ENCODE measurements at regions not wholly inside any gene's neighbourhood (a gene's known extent, or its start where the extent isn't known, plus 50 kb on each side); places are given as distances from the start of the nearest gene placed in this dataset.
"Not testable (repeated sequence)": the region's sequence is repeated elsewhere in the genome, so short reads cannot be mapped to it uniquely, and the experiment has no call there.

DNA sequence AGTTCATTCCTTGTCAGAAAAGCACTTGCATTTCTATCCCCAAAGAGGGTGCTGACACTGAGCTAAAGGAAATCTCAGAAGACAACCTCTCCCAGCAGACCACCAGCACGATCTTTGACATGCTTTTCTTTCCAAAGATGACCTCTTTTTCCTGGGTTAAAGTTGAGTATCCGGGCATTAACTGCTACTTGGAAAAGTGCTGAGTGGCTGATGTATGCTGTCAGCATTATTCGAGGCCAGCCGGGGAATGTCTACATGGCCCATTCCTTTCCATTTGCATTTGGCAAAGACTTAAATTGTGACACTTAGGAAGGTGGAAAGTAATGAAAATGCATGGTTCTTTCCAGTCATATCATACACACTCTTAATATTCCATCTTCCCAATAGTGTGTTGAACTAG lies 90.6 kb upstream of the SKAP2 start:
- DNase-seq: no peak

DNA sequence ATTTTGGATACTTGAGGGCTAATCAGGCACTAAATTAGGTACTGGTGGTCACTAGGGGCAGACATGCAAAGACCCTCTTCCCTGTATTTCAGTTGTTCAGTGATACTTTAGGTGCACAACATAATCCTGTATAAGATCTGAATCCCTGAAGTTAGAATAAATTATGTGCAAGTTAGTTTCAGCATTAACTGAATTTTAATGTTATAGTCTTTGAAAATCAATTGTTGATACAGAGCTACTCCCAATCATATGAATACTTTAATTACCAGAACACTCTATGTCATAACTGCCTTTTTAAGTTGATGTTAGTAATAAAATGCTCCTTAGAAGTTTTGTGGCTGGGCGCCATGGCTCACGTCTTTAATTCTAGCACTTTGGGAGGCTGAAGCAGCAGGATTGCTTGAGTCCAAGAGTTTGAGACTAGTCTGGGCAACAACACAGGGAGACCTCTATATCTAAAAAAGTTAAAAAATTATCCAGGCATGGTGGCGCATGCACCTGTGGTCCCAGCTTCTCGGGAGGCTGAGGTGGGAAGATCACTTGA lies 87.1 kb upstream of the SKAP2 start:
- no peak for DNase-seq

DNA sequence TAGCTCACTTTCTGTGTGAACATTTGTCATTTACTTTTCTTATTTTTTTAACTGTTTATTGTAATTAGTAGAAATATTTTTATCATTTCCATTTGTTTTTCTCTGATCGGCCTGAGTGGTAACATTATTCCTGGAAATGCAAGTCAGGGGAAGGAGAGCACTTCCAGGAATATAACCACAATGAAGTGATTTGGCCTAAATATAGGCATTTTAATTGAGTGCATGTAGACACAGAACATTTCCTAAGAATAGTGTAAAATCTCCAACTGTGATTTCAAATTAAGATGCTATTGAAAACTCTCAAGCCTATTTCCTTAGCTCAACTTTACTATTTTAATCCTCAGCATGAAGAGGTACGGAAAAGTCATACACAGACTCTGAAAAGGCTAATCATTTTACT lies 86.5 kb upstream of the SKAP2 start:
- DNase-seq: no peak

DNA sequence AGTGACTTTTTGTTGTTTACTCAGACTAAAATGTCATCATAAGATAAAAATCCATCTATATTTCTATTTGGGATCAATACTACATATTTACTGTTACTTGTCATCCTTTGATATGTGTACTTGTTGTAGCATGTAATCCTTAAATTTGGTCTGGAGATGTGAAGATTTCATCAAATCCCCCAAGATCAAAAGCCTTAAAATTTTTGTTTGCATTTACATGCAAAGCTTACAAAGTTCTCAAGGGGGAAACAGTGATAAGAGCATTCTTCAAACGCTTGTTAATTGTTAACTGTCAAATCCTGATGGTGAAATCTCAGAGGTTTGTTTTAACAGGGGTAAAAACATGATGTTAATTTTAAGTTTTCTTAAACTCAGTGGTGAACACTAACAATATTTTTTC lies 84.9 kb upstream of the SKAP2 start:
- no peak for DNase-seq

DNA sequence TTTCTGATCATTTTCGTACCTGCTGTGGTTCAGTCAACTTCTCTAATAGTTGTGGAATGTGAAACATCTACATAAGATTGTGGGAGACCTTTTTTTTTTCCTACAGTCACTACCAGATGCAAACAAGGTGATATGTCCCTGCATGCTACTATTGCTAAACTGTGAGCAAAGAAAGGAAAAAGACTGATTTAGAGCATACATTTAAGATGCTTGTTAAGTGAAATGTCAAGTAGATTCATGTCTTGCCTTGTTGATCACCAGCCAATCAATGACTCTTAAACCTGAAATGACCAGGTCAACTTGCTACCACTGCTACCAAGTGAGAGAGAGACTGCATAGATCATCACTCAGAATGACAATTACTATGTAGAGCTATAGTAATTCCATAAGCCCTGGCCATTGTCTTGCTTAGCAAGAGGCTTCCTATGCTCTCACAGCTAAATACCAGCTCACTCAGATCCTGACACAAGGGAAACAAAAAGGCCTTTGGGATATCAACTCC lies 84.3 kb upstream of the SKAP2 start:
- DNase-seq: no peak

DNA sequence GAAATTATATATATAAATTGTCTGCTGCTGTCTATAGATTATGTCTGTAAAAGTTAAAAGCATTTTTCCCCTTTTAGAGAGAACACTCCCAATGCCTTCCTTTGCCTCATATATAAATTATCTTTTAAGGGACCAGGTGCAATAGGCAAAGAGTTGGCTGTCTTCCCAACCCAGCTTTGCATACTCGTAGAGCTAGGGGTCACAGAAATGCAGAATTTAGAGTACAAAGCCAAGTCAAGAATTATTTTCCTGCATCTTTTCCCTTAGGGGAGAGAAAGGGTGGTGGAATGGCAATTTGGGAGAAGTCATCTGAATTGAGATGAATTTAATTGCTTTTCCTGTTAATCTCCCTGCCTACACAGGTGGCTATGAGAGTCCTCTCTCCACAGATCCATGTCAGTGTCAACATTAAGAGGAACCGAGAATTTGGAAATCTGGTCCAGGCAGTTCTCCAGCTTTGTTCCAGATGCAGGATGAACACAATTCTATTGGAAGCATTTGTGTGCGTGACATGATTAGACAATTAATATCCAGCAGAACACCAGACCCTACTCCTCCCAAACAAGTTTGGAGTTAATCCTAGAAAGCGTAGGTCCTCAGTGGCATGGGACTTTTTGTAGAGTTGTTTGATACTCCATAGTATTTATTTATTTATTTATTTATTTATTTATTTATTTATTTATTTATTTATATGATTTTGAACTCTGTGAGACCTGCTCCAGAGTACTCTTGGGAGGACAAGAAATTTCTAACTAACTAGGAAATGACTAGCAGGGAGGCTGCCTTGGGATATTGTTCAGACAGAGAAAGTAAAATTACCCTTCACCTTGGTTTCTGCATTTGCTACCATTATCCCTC lies 80.3 kb upstream of the SKAP2 start:
- DNase-seq: peak; percentile 84

DNA sequence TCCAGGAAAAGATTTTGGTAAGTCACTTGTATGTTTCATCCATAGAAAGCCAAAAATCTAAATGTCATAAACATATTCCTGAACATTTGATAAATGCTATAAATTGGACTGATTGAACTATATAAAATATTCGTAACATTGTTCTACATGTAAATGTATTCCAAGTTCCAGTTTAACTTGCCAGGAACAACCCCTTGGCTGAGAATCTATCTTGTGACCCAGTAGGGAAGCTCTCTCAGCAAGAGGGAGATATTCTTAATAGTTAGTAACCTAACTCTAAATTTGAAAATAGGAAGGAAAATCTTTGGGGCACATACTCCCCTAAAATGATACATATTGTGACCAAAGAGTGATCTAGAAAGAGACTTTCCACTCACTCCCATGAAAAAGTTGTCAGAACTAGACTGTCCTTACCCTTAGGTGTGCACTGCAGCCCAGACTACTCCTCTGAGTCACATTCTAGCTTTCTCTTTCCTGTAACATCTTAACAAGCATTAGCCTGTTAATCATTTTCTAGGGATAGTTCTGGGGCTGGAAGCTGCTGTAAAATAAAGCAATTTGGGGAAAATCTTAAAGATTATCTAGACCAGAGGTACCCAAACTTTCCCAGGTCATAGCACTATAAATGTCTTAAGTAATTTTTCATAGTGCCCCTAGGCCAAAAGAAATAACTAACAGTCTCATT lies 73.7 kb upstream of the SKAP2 start:
- no peak for DNase-seq

DNA sequence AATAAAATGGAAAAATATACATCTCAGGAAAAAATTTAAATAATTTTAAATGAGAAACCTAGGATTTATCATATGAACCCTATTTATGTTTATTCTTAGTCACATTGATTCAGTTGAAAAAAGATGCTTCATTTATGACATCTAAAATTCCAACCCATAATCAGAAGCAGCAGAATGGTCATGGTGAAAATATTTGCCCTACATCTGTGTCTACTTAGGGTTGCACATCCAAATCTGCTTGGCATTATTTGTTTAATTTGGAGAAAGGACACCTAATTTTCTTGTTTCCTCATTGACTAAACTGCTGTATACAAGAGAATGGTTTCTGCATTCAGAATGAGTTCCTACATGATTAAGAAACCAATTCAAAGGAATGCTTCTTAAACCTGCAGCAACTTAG lies 72.9 kb upstream of the SKAP2 start:
- DNase-seq: no peak

DNA sequence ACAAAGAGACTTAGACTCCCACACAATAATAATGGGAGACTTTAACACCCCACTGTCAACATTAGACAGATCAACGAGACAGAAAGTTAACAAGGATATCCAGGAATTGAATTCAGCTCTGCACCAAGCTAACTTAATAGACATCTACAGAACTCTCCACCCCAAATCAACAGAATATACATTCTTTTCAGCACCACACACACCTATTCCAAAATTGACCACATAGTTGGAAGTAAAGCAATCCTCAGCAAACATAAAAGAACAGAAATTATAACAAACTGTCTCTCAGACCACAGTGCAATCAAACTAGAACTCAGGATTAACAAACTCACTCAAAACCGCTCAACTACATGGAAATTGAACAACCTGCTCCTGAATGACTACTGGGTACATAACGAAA lies 68.2 kb upstream of the SKAP2 start:
- DNase-seq: not testable (repeated sequence)

DNA sequence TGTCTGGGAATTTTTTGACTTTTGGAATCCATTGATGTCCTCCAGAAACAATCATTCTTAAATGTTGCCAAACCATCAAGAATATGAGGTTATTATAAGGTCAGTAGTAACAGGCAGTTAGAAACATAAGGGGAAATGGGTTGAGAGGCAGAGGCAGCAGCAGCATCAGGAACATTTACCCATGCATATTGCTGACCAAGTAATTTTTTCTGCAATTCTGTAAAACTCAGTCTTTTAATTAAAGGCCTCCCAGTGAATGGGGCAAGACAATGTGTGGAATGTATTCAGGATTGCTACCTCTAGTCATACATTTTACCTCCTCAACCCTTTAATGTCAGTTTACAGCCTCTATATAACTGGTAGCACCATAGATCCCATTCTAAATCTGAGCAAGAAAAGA lies 66.5 kb upstream of the SKAP2 start:
- DNase-seq: no peak

DNA sequence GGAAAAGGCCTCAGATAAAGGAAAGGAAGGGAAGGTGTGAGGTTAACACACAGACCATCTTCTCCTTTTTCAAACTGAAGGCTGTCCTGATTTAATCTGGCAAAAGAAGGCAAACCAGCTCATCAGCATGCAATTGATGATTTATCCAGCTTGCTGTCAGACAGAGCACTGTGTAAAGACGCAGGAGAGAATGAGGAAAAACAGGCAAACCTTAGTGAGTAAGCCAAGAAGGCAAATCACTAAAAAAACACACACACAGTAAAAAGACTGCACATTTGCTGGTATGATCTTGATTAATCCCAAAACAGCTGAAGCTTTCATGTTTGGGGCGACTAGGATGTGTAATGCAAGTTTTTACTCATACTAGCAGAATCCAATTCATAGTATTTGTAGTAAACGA lies 65.8 kb upstream of the SKAP2 start:
- no peak for DNase-seq

DNA sequence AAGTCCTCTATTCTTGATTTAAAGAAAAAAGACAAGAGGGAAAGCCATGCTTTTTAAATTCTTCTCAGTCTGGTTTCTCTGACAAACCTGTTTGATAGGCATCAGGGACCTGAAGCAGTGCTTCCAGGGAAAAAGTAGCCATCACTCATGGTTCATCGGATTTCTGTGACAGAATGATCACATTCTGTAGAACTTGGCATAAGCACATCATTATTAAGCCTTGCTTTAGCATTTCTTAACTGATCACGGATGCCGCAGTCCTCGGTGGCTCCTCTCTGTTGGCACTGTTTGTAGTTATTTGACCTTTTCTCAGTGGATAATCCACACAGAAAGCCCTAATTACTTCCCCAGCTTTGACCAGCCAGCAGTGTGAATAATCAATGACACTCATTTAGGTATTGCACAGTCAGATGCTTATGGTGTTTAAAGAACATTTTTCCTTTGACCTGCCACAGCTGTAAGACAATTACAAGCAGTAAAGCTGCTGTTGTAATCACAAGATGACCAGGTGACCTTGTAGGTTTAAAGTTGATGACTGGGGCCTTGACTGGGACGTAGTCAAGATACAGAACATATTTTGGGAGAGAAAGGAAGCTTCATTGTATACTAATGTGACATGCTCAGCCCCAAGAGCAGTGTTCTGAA lies 64.4 kb upstream of the SKAP2 start:
- no peak for DNase-seq

DNA sequence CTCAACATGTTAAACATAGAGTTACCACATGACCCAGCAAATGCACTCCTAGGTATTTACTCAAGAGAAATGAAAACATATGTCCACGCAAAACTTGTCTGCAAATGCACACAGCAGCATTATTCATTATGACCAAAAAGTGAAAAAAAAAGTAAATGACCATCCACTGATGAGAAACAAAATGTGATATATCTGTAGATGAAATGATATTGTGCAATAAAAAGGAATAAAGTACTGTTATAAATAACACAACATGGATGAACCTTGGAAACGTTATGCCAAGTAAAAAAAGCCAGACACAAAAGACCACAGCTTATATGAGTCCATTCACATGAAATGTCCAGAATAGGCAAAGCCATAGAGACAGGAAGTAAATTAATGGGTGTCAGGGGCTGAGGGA lies 61.4 kb upstream of the SKAP2 start:
- no peak for DNase-seq

DNA sequence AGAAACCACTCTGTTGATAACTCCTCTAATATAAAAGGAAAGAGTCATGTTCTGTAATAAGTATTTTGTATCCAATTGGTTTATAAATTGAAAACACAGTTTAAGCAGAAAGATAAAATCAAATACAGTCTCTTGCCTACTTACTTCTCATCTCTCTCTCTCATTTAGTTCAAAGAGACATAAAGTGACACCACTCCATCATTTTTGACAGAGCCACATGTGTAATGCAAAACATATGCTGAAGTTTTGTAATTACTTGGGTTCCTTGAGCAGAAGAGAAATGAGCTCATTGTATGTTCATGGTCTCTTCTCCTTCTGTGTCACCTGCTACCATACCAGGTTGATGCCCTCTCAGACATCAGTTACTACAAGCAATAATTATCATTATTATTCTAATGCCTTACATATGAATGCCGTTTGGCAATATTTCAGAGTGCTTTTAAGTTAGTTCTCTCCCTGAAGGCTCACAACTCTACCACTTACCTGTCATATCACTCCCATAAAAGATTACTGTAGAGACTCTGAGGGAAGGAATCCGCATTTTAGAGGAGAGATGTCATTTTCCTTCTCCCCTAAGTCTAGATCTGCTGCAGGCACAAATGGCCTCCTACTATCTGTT lies 59.9 kb upstream of the SKAP2 start:
- DNase-seq: no peak

DNA sequence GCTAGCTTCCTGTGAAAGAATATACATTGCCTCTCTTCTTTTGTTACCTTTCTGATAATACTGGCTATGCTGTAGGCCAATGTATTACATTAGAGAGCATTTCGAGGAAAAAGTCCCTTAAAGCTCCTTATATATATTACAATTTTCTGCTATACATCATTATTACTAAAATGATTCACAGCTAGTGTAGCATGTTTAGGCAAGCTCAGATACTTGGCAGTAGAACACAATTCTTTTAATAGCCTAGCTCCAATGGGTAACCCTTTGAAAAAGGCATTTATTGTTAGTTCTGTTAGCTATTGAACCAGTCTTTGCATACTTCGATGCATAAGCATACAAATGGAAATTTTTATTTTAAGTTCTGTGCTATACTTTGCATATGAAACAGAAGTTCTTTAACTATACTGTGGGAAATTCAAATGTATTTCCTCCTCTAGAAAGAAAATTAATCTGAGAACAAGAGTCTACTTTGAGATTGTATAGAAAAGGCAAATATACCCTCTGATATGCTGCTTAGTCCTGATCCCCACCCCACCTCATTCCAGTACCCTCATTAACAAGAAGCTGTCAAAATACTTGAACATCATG lies 55.6 kb upstream of the SKAP2 start:
- no peak for DNase-seq

DNA sequence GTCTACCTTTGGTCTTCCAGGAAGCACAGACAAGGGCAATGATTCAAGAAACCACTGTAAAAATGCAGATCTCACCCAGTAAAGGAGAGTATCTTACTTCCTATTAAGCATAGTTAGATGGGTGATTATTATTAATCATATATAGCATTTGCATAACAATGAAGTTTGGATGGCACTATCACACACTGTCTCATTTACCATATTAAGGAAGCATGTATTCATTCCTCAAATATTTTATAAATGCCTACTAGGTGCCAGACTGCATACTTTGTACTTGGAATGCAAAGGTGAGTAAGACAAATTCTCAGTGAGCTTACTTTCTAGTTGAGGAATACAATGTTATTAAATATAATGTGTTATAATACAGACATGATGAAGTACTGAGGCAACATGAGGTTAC lies 53.9 kb upstream of the SKAP2 start:
- no peak for DNase-seq

DNA sequence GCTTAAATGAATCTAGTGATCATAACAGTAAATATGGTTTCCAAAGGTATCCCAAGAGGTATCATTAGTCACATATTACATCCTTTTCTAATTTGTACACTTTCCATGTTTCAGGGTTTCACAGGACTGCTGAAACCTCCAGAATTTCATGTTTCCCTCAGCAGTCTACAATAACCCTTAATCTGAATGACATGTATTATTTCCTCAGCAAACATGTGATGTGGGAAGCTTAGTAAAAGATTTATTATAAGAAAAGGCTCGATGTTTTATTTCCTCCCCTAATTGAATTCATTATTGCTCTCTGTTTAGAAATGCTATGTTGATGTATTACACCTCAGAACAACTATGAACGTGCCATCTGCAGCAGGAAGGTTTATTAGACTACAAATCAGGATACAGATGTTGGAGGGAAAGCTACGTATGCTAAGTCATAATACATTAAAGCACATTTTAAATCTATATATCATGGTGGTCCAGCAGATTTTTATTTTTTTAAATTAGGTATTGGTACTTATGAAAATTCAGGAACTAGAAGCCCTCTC lies 52.5 kb upstream of the SKAP2 start:
- DNase-seq: no peak

DNA sequence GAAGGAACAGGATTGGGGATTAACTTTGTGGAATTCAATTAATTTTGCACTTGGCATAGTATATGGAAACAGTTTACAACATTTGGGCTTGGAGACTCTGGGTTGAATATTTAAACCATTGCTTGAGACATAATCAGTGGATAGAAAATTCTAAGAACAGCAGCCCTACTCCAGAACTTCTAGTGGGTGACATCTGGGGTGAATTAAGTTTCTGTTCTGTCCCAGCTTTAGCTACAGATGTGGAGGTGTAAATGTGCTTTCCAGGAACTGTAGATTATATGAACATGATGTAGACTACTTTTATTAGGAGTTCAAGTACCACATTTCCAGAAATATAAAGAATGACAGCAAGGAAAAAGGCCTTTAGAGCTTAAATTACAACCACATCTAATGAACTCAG lies 51.9 kb upstream of the SKAP2 start:
- no peak for DNase-seq
